ENCODE measurements at regions not wholly inside any gene's neighbourhood (a gene's known extent, or its start where the extent isn't known, plus 50 kb on each side); places are given as distances from the start of the nearest gene placed in this dataset.

- intact Hi-C loops (cut with micrococcal nuclease) (no loop called here), in situ Hi-C loops (cut with MboI) (no loop called here)
- DNase-seq (ENCODE audit: extremely low read depth in 1 of 4, low spot score in 3 of 4) (peak in 1 of 4 experiments; percentile 5), FAIRE-seq (no peak), ATAC-seq (no peak)
- no peaks in the 10 kb centered on the region for H4K20me1 ChIP-seq (replicated peaks; ENCODE audit: control insufficient read depth, insufficient read depth, low read length)
- no TSS peak for BruUV-seq (replicated peaks)
- no peaks in the 10 kb centered on the region for H3K9me1 ChIP-seq (ENCODE audit: control insufficient read depth, insufficient read depth, low read length)
- ChIA-PET CTCF (ENCODE audit: low intra/inter-chr PET ratio) (no interaction called here), POLR2A (no interaction called here)
- H3K4me1 ChIP-seq (replicated peaks in 1 of 2; ENCODE audit: control insufficient read depth in 2 of 2, insufficient read depth in 2 of 2, low read length in 2 of 2): no peaks in the 10 kb centered on the region
- H3K36me3 ChIP-seq (ENCODE audit: control insufficient read depth, insufficient read depth, low read length): no peaks in the 10 kb centered on the region
- no peak overlapping the region for H3K4me3 ChIP-seq
- H2AFZ ChIP-seq (ENCODE audit: low read depth, low read length): no peak overlapping the region
- H3K9ac ChIP-seq (ENCODE audit: insufficient read depth in 1 of 2, low read depth in 2 of 2, low read length in 2 of 2): no peak overlapping the region
- H3K79me2 ChIP-seq (ENCODE audit: control insufficient read depth, insufficient read depth, low read length): no peaks in the 10 kb centered on the region
- H3K27me3 ChIP-seq (ENCODE audit: control insufficient read depth in 2 of 2, insufficient read depth in 2 of 2, low read length in 2 of 2): no peaks in the 10 kb centered on the region
- no peak overlapping the region for H3K27ac ChIP-seq (ENCODE audit: extremely low read depth, low read depth, low read length)
- WGBS (ENCODE audit: insufficient coverage, low coverage, missing lambda C conversion rate): 0% methylated on average over 7 of the region's 13 CpGs
- no peak overlapping the region for H3K4me2 ChIP-seq (ENCODE audit: insufficient read depth, low read length)
- H3K9me3 ChIP-seq (replicated peaks; ENCODE audit: control insufficient read depth, insufficient read depth, low read depth, low read length): no peaks in the 10 kb centered on the region
- no peak for TF ChIP-seq WHSC1 (IDR thresholded peaks at IDR 0.05; ENCODE audit: low read length)
- no peak for TF ChIP-seq ZNF311 (CRISPR knock-in tag; IDR thresholded peaks at IDR 0.05)
- TF ChIP-seq EP400 (IDR thresholded peaks at IDR 0.05): no peak
- TF ChIP-seq HDAC6 (IDR thresholded peaks at IDR 0.05; ENCODE audit: low read depth, low read length): no peak
- no peak for TF ChIP-seq BHLHE40 (IDR thresholded peaks at IDR 0.05; ENCODE audit: low read length)
- TF ChIP-seq NFATC3 (IDR thresholded peaks at IDR 0.05): no peak
- TF ChIP-seq ZNF76 (CRISPR knock-in tag; IDR thresholded peaks at IDR 0.05; ENCODE audit: borderline replicate concordance): no peak
- TF ChIP-seq ZNF140 (CRISPR knock-in tag; IDR thresholded peaks at IDR 0.05): no peak
Measured at GRCh38 chr3:76646921-76647562, 392.9 kb upstream of the ROBO2 start.

DNA sequence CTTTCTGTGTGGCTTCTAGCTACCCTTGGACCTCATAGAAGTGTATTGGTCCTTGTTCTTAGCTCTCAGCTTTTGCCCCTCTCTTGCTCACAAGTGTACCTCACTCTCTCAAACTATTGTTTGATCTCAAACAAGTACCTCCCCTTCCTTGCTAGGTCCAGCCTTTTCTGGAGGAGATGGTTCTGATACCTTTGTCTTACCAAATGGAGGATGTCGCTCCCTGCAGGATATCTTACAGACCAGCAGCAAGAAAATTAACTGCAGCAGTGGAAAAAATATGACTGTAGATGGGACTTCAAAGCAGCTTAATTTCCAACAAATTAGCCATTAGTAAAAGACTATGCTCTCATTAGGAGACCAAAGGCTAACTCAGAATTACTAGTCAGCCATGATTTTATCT lies 388.1 kb upstream of the ROBO2 start:
- Histone ChIP-seq H3K36me3 (ENCODE audit: control insufficient read depth, insufficient read depth, low read length) (no peaks in the 10 kb centered on the region), H3K4me2 (ENCODE audit: insufficient read depth, low read length) (no peak overlapping the region), H3K4me3 (no peak overlapping the region), H3K79me2 (ENCODE audit: control insufficient read depth, insufficient read depth, low read length) (no peaks in the 10 kb centered on the region), H3K9ac (ENCODE audit: insufficient read depth in 1 of 2, low read depth in 2 of 2, low read length in 2 of 2) (no peak overlapping the region), H3K9me3 (replicated peaks; ENCODE audit: control insufficient read depth, insufficient read depth, low read depth, low read length) (no peaks in the 10 kb centered on the region), H3K27me3 (ENCODE audit: control insufficient read depth in 2 of 2, insufficient read depth in 2 of 2, low read length in 2 of 2) (no peaks in the 10 kb centered on the region), H3K9me1 (ENCODE audit: control insufficient read depth, insufficient read depth, low read length) (no peaks in the 10 kb centered on the region), H4K20me1 (replicated peaks; ENCODE audit: control insufficient read depth, insufficient read depth, low read length) (no peaks in the 10 kb centered on the region), H3K4me1 (replicated peaks in 1 of 2; ENCODE audit: control insufficient read depth in 2 of 2, insufficient read depth in 2 of 2, low read length in 2 of 2) (no peaks in the 10 kb centered on the region), H2AFZ (ENCODE audit: low read depth, low read length) (no peak overlapping the region), H3K27ac (ENCODE audit: extremely low read depth, low read depth, low read length) (no peak overlapping the region)
- ChIA-PET POLR2A (no interaction called here), CTCF (ENCODE audit: low intra/inter-chr PET ratio) (no interaction called here)
- FAIRE-seq (no peak), DNase-seq (ENCODE audit: extremely low read depth in 1 of 4, low spot score in 3 of 4) (no peak), ATAC-seq (no peak)
- intact Hi-C loops (cut with micrococcal nuclease): no loop called here
- no TSS peak for BruUV-seq (replicated peaks)
- 0% methylated on average over 1 of the region's 1 CpG for WGBS (ENCODE audit: insufficient coverage, low coverage, missing lambda C conversion rate)
- in situ Hi-C loops (cut with MboI): no loop called here
- TF ChIP-seq PRMT5 (CRISPR knock-in tag; IDR thresholded peaks at IDR 0.05): no peak
- no peak for TF ChIP-seq PTRF (tag; IDR thresholded peaks at IDR 0.05)
- TF ChIP-seq, protein P1, sequence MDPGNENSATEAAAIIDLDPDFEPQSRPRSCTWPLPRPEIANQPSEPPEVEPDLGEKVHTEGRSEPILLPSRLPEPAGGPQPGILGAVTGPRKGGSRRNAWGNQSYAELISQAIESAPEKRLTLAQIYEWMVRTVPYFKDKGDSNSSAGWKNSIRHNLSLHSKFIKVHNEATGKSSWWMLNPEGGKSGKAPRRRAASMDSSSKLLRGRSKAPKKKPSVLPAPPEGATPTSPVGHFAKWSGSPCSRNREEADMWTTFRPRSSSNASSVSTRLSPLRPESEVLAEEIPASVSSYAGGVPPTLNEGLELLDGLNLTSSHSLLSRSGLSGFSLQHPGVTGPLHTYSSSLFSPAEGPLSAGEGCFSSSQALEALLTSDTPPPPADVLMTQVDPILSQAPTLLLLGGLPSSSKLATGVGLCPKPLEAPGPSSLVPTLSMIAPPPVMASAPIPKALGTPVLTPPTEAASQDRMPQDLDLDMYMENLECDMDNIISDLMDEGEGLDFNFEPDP (CRISPR knock-in tag; IDR thresholded peaks at IDR 0.05): no peak
- no peak for TF ChIP-seq ETS1 (conservative IDR thresholded peaks at IDR 0.05; ENCODE audit: control insufficient read depth, low read depth, low read length)
- no peak for TF ChIP-seq CBX1 (IDR thresholded peaks at IDR 0.05; ENCODE audit: low read depth)
- TF ChIP-seq RBM15 (IDR thresholded peaks at IDR 0.05; ENCODE audit: insufficient read depth, low read length): no peak

All from K562 (cell line).